ENCODE measurements at regions not wholly inside any gene's neighbourhood (a gene's known extent, or its start where the extent isn't known, plus 50 kb on each side); places are given as distances from the start of the nearest gene placed in this dataset.
"Not testable (repeated sequence)": the region's sequence is repeated elsewhere in the genome, so short reads cannot be mapped to it uniquely, and the experiment has no call there.

- H3K4me3 ChIP-seq: no peak overlapping the region
- no peak for ATAC-seq
- no peak for TF ChIP-seq CTCF (IDR thresholded peaks at IDR 0.05)
- no peaks in the 10 kb centered on the region for H3K9me3 ChIP-seq
- intact Hi-C loops (cut with DNase I, micrococcal nuclease): no loop called here
- DNase-seq: no peak
- no peaks in the 10 kb centered on the region for H3K36me3 ChIP-seq (ENCODE audit: low read depth)
- H3K4me1 ChIP-seq (ENCODE audit: low read depth): no peaks in the 10 kb centered on the region
These were observed 224.2 kb upstream of the HSFY2 start for GRCh38 chrY:18997635-18998240.

- intact Hi-C loops (cut with DNase I, micrococcal nuclease): no loop called here
These were observed 219.9 kb upstream of the HSFY2 start for GRCh38 chrY:18993480-18993879.

GRCh38 chrY:18992684-18993083 lies 219.1 kb upstream of the HSFY2 start:
- H3K4me3 ChIP-seq; DNase-seq; H3K36me3 ChIP-seq (ENCODE audit: low read depth); H3K4me1 ChIP-seq (ENCODE audit: low read depth); intact Hi-C loops (cut with DNase I, micrococcal nuclease); H3K9me3 ChIP-seq: not testable (repeated sequence)
- peak; percentile 63 for ATAC-seq

More at GRCh38 chrY:18993480-18993879, 219.9 kb upstream of the HSFY2 start:
- H3K4me3 ChIP-seq: no peak overlapping the region
- no peaks in the 10 kb centered on the region for H3K9me3 ChIP-seq
- ATAC-seq (no peak), DNase-seq (no peak)
- H3K36me3 ChIP-seq (ENCODE audit: low read depth): no peaks in the 10 kb centered on the region
- H3K4me1 ChIP-seq (ENCODE audit: low read depth): no peaks in the 10 kb centered on the region
- TF ChIP-seq CTCF (IDR thresholded peaks at IDR 0.05): no peak

- H3K4me3 ChIP-seq: no peak overlapping the region
- intact Hi-C loops (cut with DNase I, micrococcal nuclease): no loop called here
- TF ChIP-seq CTCF (IDR thresholded peaks at IDR 0.05): no peak
These were observed 215.8 kb upstream of the HSFY2 start for GRCh38 chrY:18989356-18989755.

GRCh38 chrY:18966001-18966400 lies 192.5 kb upstream of the HSFY2 start:
- Histone ChIP-seq H3K4me1 (ENCODE audit: low read depth) (no peaks in the 10 kb centered on the region), H3K36me3 (ENCODE audit: low read depth) (no peaks in the 10 kb centered on the region), H3K9me3 (peaks cover 5% of the 10 kb centered on the region), H3K4me3 (no peak overlapping the region)
- TF ChIP-seq CTCF (IDR thresholded peaks at IDR 0.05): no peak
- no peak for ATAC-seq
- intact Hi-C loops (cut with DNase I, micrococcal nuclease): no loop called here
- DNase-seq: no peak

More at GRCh38 chrY:18989356-18989755, 215.8 kb upstream of the HSFY2 start:
- DNase-seq (no peak), ATAC-seq (no peak)
- Histone ChIP-seq H3K36me3 (ENCODE audit: low read depth) (no peaks in the 10 kb centered on the region), H3K9me3 (no peaks in the 10 kb centered on the region), H3K4me1 (ENCODE audit: low read depth) (no peaks in the 10 kb centered on the region)

- DNase-seq (no peak), ATAC-seq (no peak)
- Histone ChIP-seq H3K4me3 (no peak overlapping the region), H3K36me3 (ENCODE audit: low read depth) (no peaks in the 10 kb centered on the region), H3K9me3 (no peaks in the 10 kb centered on the region), H3K4me1 (ENCODE audit: low read depth) (no peaks in the 10 kb centered on the region)
- TF ChIP-seq CTCF (IDR thresholded peaks at IDR 0.05): no peak
- intact Hi-C loops (cut with DNase I, micrococcal nuclease): no loop called here
These were observed 185.3 kb upstream of the HSFY2 start for GRCh38 chrY:18958846-18959245.

Data from mucosa of descending colon (tissue), 3 donors.